Cardiac muscle cell (in vitro differentiated cells and primary cell): ENCODE measurements at regions not wholly inside any gene's neighbourhood (a gene's known extent, or its start where the extent isn't known, plus 50 kb on each side); places are given as distances from the start of the nearest gene placed in this dataset.

Experiments used
- DNase-seq, 2 donors: peaks; one replicate each; pipeline versions ENCODE4 v3.0.0 to v3.0.0-alpha.2; 2010 to 2017; ENCODE audit warnings: low read depth in 1 of 2, low spot score in 1 of 2
- H3K27ac ChIP-seq: fragments of 200-600 bp; sonication (generic); 2 replicates; pipeline ENCODE4 v1.5.1; 2016
- H3K27me3 ChIP-seq: fragments of 200-600 bp; sonication (generic); 2 replicates; pipeline ENCODE4 v1.6.0; 2016; ENCODE audit warnings: control low read depth
- H3K36me3 ChIP-seq: fragments of 200-600 bp; sonication (generic); 2 replicates; pipeline ENCODE4 v1.5.1; 2016; ENCODE audit warnings: control low read depth
- H3K4me1 ChIP-seq: fragments of 200-600 bp; sonication (generic); 2 replicates; pipeline ENCODE4 v1.8.1; 2017; ENCODE audit warnings: low read depth, mild to moderate bottlenecking, mixed run types
- H3K4me3 ChIP-seq: fragments of 200-600 bp; sonication (generic); 2 replicates; pipeline ENCODE4 v1.5.1; 2016; ENCODE audit warnings: mild to moderate bottlenecking
- H3K9me3 ChIP-seq: fragments of 200-600 bp; sonication (generic); 2 replicates; pipeline ENCODE4 v1.5.1; 2017; ENCODE audit warnings: low read depth, mild to moderate bottlenecking, control low read depth
- TF ChIP-seq, protein P1 (sequence below): IDR thresholded peaks from 2 replicates; pipeline ENCODE4 v1.5.1; 2012; ENCODE audit warnings: low read depth, mild to moderate bottlenecking, low read length

DNA sequence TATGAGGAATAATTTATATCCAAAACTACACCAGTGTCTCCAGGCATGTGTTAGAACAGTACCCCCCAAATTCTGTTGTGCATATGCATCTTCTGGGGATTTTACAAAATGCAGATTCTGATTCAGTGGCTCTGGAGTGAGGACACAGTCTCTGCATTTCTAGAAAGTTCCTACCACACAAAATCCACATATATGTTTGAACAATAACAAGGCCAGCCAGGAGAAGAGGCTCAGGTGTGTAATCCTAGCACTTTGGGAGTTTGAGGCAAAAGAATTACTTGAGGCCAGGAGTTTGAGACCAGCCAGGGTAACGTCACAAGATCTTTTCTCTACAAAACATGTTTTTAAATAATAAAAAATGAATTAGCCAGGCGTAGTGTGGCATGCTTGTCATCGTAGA lies 84.9 kb downstream of the ZNF280B start:
- no peaks in the 10 kb centered on the region for H3K27me3 ChIP-seq
- no peaks in the 10 kb centered on the region for H3K4me1 ChIP-seq
- H3K4me3 ChIP-seq = no peak overlapping the region
- H3K9me3 ChIP-seq = peaks cover 2% of the 10 kb centered on the region
- TF ChIP-seq, protein P1, sequence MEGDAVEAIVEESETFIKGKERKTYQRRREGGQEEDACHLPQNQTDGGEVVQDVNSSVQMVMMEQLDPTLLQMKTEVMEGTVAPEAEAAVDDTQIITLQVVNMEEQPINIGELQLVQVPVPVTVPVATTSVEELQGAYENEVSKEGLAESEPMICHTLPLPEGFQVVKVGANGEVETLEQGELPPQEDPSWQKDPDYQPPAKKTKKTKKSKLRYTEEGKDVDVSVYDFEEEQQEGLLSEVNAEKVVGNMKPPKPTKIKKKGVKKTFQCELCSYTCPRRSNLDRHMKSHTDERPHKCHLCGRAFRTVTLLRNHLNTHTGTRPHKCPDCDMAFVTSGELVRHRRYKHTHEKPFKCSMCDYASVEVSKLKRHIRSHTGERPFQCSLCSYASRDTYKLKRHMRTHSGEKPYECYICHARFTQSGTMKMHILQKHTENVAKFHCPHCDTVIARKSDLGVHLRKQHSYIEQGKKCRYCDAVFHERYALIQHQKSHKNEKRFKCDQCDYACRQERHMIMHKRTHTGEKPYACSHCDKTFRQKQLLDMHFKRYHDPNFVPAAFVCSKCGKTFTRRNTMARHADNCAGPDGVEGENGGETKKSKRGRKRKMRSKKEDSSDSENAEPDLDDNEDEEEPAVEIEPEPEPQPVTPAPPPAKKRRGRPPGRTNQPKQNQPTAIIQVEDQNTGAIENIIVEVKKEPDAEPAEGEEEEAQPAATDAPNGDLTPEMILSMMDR = no peak
- DNase-seq = no peak
- no peaks in the 10 kb centered on the region for H3K36me3 ChIP-seq
- H3K27ac ChIP-seq = no peak overlapping the region

DNA sequence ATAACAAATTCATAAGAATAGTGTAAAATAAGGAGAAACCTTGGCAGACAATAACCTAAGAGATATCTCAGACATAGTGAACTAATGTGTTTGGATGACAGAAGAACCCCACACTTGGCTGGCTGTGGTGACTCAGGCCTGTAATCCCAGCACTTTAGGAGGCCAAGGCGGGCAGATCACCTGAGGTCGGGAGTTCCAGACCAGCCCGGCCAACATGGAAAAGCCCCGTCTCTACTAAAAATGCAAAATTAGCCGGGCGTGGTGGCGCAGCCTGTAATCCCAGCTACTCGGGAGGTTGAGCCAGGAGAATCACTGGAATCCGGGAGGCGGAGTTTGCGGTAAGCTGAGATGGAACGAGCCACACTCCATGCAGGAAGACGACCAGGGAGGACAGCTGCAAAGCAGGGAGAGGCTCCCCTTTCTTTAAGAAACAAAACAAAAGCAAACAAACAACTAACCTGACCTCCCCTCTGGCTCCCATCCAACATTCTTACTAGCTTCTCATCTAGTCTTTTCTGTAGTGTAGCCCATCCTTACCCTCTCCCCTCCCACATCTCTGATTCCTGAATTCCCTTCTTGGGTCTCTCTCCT lies 84.2 kb downstream of the ZNF280B start:
- Histone ChIP-seq H3K4me3 (no peak overlapping the region), H3K4me1 (no peaks in the 10 kb centered on the region), H3K9me3 (peaks cover 2% of the 10 kb centered on the region), H3K27ac (no peak overlapping the region), H3K36me3 (no peaks in the 10 kb centered on the region), H3K27me3 (no peaks in the 10 kb centered on the region)
- TF ChIP-seq, protein P1 = no peak
- DNase-seq = peak in 1 of 2 donors; percentile 5

DNA sequence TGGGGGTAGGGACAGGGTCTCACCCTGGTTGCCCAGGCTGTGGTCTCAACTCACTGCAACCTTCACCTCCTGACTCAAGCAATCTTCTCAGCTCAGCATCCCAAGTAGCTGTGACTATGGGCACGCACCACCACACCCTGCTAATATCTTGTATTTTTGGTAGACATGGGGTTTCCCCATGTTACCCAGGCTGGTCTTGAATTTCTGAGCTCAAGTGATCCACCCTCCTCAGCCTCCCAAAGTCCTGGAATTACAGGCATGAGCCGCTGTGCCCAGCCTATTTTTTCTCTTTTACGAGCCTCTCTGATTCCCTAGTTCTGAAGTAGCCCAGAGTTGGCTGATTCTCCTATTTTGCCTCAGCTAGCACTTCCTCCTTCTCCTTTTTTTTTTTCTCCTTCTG lies 83.6 kb downstream of the ZNF280B start:
- H3K9me3 ChIP-seq = peaks cover 2% of the 10 kb centered on the region
- no peak for DNase-seq
- no peaks in the 10 kb centered on the region for H3K36me3 ChIP-seq
- H3K27ac ChIP-seq = no peak overlapping the region
- TF ChIP-seq, protein P1 = no peak
- no peaks in the 10 kb centered on the region for H3K4me1 ChIP-seq
- no peaks in the 10 kb centered on the region for H3K27me3 ChIP-seq
- H3K4me3 ChIP-seq = no peak overlapping the region

DNA sequence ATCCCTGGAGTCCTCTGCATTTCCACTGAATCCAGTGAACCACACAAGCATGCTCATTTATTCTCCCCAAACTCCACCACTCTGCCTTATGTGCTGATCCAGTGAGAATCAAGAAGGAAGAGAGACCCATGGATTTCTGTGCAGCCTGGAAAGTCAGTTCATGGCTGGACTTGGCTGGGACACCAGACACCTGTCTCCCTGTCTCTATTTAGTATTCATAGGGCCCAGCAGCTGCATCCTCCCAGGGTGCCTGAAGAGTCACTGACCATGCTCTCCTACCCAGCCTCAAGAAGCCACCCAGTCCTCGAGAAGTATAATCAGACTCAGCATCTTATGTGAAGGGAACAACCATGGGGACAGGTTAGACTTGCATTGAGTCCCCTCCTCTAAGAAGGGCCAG lies 83.2 kb downstream of the ZNF280B start:
- no peaks in the 10 kb centered on the region for H3K27me3 ChIP-seq

DNA sequence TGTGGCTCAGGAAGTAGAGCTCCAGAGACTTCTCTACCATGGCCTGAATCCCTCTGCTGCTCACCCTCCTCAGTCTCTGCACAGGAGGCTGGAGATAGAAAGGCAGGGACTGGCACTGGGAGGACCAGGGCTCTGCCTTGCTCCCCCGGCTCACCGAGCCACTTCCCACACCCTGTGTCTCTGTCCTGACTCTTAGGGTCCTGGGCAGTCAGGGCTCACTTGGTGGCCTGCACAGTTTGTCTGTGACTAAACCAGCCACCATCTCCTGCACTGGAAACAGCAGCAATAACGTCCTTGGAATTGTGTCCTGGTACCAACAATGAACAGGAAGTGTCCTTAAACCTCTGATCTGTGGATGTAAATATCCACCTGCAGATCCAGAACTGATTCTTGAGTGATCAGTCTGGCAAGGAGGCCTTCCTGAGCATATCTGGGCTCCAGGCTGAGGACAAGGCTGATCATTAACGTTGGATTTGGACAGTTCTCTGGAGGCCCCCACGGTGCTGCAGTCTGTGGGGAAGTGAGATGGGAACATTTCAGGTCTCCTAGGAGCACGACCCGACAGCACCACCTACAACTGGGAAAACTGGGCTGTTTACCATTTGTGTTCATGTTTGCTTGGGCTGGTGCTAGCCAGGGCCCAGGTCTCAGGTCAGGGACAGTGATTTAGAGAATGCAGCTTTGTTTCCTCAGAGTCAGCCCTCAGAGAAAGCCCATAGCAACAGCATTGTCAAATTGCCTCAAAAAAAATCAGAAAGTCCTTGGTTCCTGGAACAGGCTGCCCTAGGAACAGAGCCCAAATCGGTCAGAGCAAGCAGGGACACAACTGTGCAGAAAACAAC lies 82.5 kb downstream of the ZNF280B start:
- no peak overlapping the region for H3K4me3 ChIP-seq
- H3K27ac ChIP-seq = no peak overlapping the region
- H3K4me1 ChIP-seq = no peaks in the 10 kb centered on the region
- no peaks in the 10 kb centered on the region for H3K36me3 ChIP-seq
- no peaks in the 10 kb centered on the region for H3K27me3 ChIP-seq
- no peak for DNase-seq
- TF ChIP-seq, protein P1 = no peak
- H3K9me3 ChIP-seq = peaks cover 2% of the 10 kb centered on the region

More for the DNA sequence above, 83.2 kb downstream of the ZNF280B start:
- no peak for DNase-seq
- Histone ChIP-seq H3K9me3 (peaks cover 2% of the 10 kb centered on the region), H3K4me1 (no peaks in the 10 kb centered on the region), H3K27ac (no peak overlapping the region), H3K36me3 (no peaks in the 10 kb centered on the region), H3K4me3 (no peak overlapping the region)
- TF ChIP-seq, protein P1 = no peak
